SK-N-DZ (cell line): ENCODE measurements at regions not wholly inside any gene's neighbourhood (a gene's known extent, or its start where the extent isn't known, plus 50 kb on each side); places are given as distances from the start of the nearest gene placed in this dataset.
A peak's percentile ranks its signal among the peaks of the same experiment; 100 is the strongest.

Experiments
- DNase-seq: peaks from one replicate; pipeline ENCODE4 v3.0.0-alpha.2; 2015; ENCODE audit warnings: low spot score

GRCh38 chr15:39471785-39472574, 108.9 kb upstream of the THBS1 start:
- no peak for DNase-seq

- peak; percentile 79 for DNase-seq
Observed at GRCh38 chr15:39472621-39473297, 108.1 kb upstream of the THBS1 start.

GRCh38 chr15:39473298-39473947, 107.5 kb upstream of the THBS1 start:
- no peak for DNase-seq

- DNase-seq: no peak
Observed at GRCh38 chr15:39474657-39475056, 106.2 kb upstream of the THBS1 start.

- DNase-seq: no peak
Observed at GRCh38 chr15:39478996-39479395, 101.9 kb upstream of the THBS1 start.

- no peak for DNase-seq
Observed at GRCh38 chr15:39479911-39480310, 101.0 kb upstream of the THBS1 start.

- no peak for DNase-seq
Observed at GRCh38 chr15:39482459-39482858, 98.4 kb upstream of the THBS1 start.

- DNase-seq: no peak
Observed at GRCh38 chr15:39486621-39487457, 94.0 kb upstream of the THBS1 start.

GRCh38 chr15:39487458-39487735, 93.5 kb upstream of the THBS1 start:
- DNase-seq: no peak

- no peak for DNase-seq
Observed at GRCh38 chr15:39488516-39488915, 92.4 kb upstream of the THBS1 start.

GRCh38 chr15:39488961-39489360, 91.9 kb upstream of the THBS1 start:
- no peak for DNase-seq

GRCh38 chr15:39491115-39491885, 89.6 kb upstream of the THBS1 start:
- DNase-seq: no peak

GRCh38 chr15:39491886-39492490, 88.9 kb upstream of the THBS1 start:
- DNase-seq: no peak

GRCh38 chr15:39493424-39494067, 87.3 kb upstream of the THBS1 start:
- no peak for DNase-seq

- no peak for DNase-seq
Observed at GRCh38 chr15:39494462-39494861, 86.4 kb upstream of the THBS1 start.

GRCh38 chr15:39495871-39496840, 84.7 kb upstream of the THBS1 start:
- DNase-seq: no peak

GRCh38 chr15:39497016-39497758, 83.7 kb upstream of the THBS1 start:
- no peak for DNase-seq
